CD4-positive, alpha-beta T cell treated with Interleukin-17A for 1 hour (primary cell): ENCODE measurements at regions not wholly inside any gene's neighbourhood (a gene's known extent, or its start where the extent isn't known, plus 50 kb on each side); places are given as distances from the start of the nearest gene placed in this dataset.

ENCODE experiments used
- DNase-seq: peaks from one replicate; pipeline ENCODE4 v3.0.0-alpha.2; 2020

DNA sequence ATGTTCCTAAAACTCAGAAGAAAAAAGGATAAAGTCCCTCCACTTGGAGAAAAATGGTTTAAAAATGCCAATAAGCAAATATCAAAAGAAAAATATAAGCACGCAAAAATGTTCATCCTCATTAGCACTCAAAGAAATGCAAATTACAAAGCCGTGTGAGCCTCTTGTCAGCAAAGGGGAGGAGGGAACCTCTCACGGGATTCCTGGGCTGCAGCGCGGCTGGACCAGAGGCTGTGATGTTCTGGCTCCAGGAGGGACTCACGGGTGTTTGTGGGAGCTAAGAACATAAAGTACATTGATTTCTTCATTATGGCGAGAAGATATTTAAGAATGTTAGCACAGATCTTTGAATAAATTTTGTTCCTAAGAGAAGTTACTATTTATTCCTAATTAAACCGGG is 1451.2 kb downstream of the BRD1 start:
- no peak for DNase-seq

GRCh38 chr22:48373626-48374173 is 1454.0 kb downstream of the BRD1 start:
- DNase-seq: no peak

DNA sequence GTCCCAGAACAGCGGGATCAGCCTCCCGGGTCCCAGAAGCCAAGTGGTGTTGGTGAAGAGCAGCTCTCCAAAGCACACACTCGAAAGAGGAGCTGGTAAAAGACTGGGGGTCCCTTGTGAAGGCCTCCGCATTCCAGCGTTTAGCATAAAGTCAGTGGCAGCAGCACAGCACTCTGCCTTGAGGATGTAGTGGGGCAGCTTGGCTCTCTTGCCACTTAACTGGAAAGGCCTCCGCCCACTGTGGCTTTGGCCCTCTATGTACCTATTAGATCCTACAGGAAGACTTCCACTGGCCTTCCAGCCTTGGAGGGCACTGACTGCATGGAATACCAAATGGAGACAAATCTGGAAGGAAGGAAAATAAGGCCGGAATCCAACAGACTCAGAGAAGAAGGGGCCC is 1455.3 kb downstream of the BRD1 start:
- DNase-seq: no peak

DNA sequence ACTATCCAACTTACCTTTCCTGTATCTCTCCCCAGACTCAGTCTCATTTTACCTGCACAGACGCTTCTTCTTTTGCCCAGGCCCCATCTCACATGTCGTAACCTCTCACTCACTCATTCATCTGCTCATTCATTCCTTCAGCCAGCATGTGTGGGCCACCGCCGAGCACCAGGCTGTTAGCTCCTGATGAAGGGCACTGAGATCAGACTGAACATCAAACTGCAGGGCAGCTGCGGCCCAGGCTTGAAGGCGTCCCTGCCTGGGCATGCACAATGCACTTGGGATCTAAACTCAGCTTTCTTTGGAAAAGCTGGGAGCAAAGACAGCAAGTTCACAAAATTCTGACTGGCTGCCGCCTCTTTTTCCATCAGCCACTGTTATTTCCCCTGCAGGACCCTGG is 1456.3 kb downstream of the BRD1 start:
- no peak for DNase-seq

- DNase-seq: no peak
These were observed 1457.0 kb downstream of the BRD1 start for GRCh38 chr22:48370508-48371325.

DNA sequence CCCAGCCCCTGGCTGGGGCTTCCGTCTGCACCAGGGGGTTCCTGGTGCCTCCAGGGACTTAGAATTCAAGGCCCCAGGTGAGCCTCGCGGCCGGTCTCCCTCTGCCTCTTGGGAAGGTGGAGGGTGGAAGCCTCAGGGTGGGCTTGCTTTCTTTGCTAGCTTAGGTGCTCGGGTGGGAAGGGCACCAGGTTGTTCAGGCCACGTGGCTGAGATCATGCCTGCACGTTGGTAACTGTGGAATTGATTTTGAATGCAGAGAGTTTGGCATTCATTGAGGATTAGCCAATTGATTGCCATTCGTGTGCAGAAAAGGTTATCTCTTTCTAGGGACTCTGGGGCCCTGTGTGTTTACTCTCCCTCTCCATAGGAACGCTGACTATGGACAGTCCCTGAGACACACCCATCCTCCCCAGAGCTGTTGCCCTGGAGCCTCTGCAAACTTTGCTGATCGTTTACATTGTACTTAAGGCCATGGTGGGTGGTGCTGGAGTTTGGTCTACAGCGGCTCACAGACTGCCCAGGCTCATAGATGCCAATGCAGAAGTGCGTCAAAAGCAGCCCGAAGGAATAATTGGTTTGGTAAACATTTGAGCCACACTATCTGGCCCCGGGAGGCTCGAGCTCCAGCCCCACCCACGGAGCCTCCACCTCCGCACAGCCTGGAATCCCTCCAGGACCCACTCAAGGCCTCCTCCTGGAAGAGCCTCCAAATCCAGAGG is 1457.7 kb downstream of the BRD1 start:
- DNase-seq: no peak

GRCh38 chr22:48368975-48369525 is 1458.6 kb downstream of the BRD1 start:
- DNase-seq: no peak

DNA sequence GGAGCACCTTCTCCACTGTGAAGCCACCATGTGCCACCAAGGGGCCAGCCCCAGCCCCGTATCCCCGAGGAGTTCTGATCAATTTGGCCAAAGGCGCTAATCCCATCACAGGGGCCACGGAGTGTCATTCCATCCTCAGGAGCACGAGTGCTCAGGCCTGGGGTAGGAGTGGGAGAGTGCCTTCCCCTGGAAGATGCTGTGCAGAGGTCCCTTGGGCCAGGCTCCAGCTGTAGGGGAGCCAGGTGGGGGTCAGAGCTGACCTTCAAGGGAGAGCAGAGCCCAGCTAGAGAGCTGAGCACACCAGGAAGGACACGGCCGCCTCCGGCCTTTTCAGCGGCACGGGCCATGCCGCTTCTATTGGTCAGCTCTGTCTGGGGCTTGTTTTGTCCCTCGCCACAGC is 1459.9 kb downstream of the BRD1 start:
- no peak for DNase-seq

DNA sequence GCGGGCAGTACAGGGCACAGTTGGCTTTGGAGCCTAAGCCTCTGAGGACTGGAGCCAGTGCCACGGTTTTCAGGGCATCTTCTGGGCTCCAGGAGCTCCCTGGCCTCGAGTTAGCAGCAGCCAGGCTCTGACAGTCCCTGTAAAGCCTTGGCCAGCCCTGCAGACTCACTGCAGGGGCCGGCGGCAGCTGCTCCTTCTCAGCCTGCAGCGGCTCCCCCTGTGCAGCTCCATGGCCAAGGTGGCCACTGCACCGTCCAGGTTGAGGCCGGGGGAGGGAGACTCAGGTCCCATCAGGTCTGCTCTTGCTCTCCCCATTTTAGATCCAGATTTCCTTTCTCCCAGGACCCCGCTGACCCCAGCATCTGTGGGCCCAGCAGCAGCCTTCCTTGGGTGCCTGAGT is 1461.1 kb downstream of the BRD1 start:
- DNase-seq: no peak

DNA sequence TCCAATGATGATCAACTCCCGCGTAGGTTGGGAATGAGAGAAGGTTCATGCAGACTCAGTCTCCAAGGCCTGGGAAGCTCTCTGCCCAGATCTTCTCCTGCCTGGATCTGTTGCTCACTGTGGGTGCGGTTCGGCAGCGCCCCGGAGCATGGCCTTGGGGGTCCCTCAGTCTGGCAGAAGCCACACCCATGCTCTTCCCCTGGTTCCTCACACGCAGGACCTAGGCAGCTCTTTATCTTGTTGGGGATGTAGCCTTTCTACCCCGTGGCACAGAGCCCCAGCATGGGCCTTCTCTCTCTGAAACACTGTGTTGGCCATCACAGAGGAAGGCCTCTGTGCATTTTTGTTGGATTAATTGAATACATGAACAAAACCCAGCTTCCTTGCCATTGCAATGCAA is 1461.6 kb downstream of the BRD1 start:
- DNase-seq: no peak

GRCh38 chr22:48365386-48365785 is 1462.3 kb downstream of the BRD1 start:
- no peak for DNase-seq

GRCh38 chr22:48362721-48363404 is 1464.8 kb downstream of the BRD1 start:
- DNase-seq: no peak

DNA sequence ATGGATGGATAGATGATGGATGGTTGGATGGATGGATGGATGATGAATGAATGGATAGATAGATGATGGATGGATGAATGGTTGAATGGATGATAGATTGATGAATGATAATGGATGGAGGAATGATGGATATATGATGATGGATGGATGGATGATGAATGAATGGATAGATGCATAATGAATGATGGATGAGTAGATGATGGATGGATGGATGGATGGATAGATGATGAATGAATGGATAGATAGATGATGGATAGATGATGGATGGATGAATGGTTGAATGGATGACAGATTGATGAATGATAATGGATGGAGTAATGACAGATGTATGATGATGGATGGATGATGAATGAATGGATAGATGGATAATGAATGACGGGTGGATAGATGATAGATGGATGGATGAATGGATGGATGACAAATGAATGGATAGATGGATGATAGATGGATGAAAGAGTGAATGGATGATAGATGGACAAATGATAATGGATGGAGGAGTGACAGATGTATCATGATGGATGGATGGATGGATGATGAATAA is 1466.5 kb downstream of the BRD1 start:
- no peak for DNase-seq

DNA sequence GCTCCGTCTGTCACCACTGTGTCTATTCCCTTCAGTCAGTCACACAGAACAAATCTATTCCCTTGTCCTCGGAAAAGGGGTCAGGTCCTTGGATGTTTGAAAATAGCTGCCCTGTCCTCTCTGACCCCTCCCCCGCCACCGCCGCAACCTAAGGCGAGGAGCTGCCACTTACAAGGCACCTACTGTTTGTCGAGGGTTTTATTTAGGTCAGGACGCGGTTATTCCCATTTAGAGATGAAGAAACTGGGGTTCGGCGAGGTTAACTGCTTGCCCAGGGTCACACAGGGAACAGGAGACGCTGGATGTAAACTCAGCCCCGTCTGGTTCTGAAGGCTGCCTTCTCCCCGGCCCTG is 1468.1 kb downstream of the BRD1 start:
- DNase-seq: no peak

- DNase-seq: no peak
These were observed 1468.6 kb downstream of the BRD1 start for GRCh38 chr22:48358886-48359612.

- DNase-seq: no peak
These were observed 1469.7 kb downstream of the BRD1 start for GRCh38 chr22:48357961-48358360.

DNA sequence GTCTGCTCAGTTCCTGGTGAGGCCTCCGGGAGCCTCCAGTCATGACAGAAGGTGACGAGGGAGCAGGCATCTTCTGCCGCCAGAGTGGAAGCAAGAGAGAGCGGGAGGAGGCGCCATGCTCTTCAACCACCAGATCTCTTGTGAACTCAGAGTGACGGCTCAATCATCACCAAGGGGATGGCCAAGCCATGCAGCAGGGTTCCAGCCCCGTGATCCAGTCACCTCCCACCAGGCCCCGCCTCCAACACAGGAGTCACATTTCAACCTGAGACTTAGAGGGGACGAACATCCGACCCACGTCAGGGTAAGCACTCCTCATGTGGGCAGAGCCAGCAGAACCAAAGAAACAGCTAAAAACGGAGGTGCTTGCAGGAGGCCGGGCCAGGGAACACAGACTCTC is 1470.5 kb downstream of the BRD1 start:
- DNase-seq: no peak

GRCh38 chr22:48356731-48357130 is 1470.9 kb downstream of the BRD1 start:
- DNase-seq: no peak

DNA sequence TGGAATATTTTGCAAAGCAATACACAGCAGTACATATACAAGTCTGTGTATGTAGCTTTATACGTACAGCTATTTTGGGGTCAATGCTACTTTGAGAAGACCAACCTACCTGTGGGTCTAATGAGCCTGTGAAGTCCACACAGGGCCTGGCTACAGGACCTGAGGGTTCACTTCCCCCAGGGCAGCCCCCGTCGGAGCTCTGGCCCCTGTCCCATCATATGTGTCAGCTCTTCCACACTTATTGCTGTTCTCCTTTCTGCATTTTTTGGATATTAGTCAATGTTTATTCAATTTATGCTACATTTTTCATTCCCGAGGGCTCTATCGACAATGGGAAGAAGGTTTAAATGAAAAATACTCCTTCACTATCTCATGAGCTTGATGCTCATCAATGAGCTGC is 1473.6 kb downstream of the BRD1 start:
- DNase-seq: no peak

GRCh38 chr22:48353116-48353947 is 1474.3 kb downstream of the BRD1 start:
- no peak for DNase-seq
